Activated T-helper 17 cell treated with anti-CD3 and anti-CD28 coated beads, Interleukin-2, amount 50 U/mL, for 72 hours (primary cell): ENCODE measurements at regions not wholly inside any gene's neighbourhood (a gene's known extent, or its start where the extent isn't known, plus 50 kb on each side); places are given as distances from the start of the nearest gene placed in this dataset.

Experiments
- ATAC-seq: fragments of 150-1000 bp; cut with Tn5 transposase; replicated peaks from 2 replicates; pipeline ENCODE4 v1.10.0; 2021; ENCODE audit warnings: mild to moderate bottlenecking, moderate library complexity
- H3K27ac Mint-ChIP-seq: one replicate; pipeline ENCODE4 v1.8.0; 2022; ENCODE audit warnings: mixed read lengths
- H3K27me3 Mint-ChIP-seq: one replicate; pipeline ENCODE4 v1.8.0; 2022; ENCODE audit warnings: mixed read lengths
- H3K36me3 Mint-ChIP-seq: one replicate; pipeline ENCODE4 v1.8.0; 2022; ENCODE audit warnings: low read depth, mild to moderate bottlenecking, mixed read lengths
- H3K4me1 Mint-ChIP-seq: one replicate; pipeline ENCODE4 v1.8.0; 2022; ENCODE audit warnings: mixed read lengths
- H3K4me3 Mint-ChIP-seq: one replicate; pipeline ENCODE4 v1.8.0; 2022; ENCODE audit warnings: mild to moderate bottlenecking, mixed read lengths
- H3K9me3 Mint-ChIP-seq: one replicate; pipeline ENCODE4 v1.8.0; 2022; ENCODE audit warnings: mixed read lengths

DNA sequence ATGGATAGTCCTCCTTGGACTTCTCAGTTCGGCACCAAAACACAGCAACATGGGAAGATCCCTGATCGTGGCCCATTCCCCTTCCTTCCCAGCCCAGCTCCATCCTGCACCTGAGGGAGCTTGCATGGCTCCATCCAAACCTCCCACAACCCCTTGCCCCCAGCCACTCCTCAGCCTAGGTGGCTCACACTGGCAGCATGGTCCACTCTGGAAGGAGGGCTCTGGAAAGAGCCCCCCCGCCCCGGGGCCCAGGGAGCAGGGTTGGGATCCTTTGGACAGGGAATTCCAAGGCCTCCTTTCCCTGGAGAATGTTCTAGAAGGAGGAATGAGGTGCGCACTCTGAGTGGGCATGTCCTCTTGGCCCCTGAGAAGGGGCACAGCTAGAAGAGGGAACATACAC is 62.8 kb upstream of the ID2 start:
- Mint-ChIP-seq H3K4me1 (peaks cover 3% of the 10 kb centered on the region), H3K4me3 (no peak overlapping the region), H3K9me3 (no peaks in the 10 kb centered on the region), H3K36me3 (no peaks in the 10 kb centered on the region), H3K27me3 (peaks cover 16% of the 10 kb centered on the region), H3K27ac (no peak overlapping the region)
- ATAC-seq, result no peak

DNA sequence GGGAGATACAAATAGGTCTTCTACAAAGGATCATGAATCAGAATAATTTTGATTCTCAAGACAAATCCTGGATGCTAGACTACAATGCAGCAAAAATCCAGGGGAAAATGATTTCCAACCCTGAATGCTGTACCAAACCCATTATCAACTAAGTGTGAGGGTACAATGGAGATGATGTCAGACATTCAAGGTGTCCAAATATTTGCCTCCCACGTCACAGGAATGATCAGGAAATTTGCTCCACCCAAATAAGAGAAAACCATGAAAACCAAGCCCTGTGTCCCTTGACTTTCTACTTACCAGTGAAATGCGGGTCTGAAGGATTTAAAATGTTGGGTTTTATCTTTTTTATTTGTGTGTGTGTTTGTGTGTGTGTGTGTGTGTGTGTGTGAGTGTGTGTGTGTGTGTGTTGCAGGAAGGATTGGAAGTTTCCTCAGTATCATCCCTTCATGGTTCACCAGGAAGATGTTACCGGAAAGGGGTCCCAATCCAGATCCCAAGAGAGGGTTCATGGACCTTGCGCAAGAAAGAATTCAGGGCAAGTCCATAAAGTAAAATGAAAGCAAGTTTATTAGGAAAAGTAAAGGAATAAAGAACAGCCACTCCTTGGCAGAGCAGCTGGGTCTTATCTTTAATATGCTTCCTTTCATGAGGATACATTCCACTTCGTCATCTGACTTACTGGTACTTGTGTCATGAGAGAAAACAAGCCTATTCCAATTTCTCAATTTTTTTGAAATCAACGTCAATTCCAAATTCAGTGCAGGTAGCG is 61.1 kb upstream of the ID2 start:
- no peaks in the 10 kb centered on the region for H3K36me3 Mint-ChIP-seq

DNA sequence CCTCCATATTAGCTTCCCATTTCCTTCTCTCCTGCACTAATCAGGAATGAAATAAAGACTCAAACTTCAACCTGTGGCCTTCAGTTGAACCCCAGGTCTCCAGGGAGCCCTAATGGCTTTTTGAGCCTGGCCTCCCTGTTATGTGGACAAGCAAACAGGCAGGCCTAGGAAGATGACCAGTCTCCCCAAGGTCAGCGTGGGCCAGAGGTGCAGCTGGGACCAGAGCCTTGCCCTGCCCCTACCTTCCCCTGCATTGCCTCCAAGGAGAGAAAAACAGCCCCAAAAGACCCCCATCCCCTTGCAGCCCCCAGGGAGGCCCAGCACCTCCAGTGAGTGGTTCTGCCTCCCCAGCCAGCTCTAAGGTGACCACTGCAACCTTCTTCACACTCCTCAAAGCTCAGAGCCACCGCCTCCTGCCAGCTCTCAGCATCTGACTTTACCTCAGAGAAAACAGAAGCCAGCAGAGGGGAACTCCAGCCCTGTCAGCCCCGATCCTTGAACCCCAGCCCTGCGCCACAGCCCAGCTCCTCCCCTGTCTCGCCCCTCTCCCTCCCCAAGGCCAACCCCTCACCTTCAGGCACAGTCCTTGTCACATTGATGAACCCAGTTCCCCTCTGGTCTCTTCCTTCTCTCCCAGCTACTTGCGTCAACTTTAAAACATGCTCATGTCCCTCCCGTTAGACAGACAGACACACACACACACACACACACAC is 59.5 kb upstream of the ID2 start:
- Mint-ChIP-seq H3K4me3 (no peak overlapping the region), H3K27me3 (peaks cover 13% of the 10 kb centered on the region), H3K9me3 (no peaks in the 10 kb centered on the region), H3K4me1 (peaks cover 9% of the 10 kb centered on the region), H3K27ac (peak overlapping the region; percentile 44), H3K36me3 (no peaks in the 10 kb centered on the region)
- no peak for ATAC-seq

More for the DNA sequence above, 61.1 kb upstream of the ID2 start:
- ATAC-seq, result no peak
- H3K27ac Mint-ChIP-seq, result no peak overlapping the region
- no peaks in the 10 kb centered on the region for H3K9me3 Mint-ChIP-seq
- peaks cover 13% of the 10 kb centered on the region for H3K27me3 Mint-ChIP-seq
- H3K4me3 Mint-ChIP-seq, result no peak overlapping the region
- H3K4me1 Mint-ChIP-seq, result peaks cover 3% of the 10 kb centered on the region

DNA sequence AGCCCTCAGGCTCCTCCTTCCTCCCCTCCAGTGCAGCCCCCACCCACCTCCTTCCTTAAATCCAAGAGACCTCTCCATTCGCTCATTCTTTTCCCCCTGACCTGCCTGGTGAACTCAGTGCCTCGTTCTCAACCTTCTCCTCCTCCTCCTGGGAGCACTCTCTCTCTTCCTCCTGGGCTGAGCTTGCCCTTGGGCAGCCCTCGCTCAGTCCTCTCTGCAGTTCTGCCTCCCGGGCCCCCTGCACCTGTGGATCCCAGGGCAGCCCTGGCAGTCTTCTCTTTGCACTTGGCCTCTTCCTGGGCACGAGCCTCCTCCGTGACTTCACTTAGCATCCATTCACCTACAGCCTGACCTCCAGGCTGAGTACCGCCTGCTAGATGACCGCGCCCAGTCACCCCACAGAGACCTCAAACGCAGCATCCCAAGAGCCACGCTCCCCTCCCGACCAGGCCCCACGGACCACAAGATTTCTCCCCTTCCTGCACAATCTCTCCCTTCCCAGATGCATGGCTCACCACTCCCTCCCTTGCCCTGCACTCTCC is 58.9 kb upstream of the ID2 start:
- ATAC-seq, result no peak
- H3K36me3 Mint-ChIP-seq, result no peaks in the 10 kb centered on the region
- H3K4me3 Mint-ChIP-seq, result no peak overlapping the region
- H3K9me3 Mint-ChIP-seq, result no peaks in the 10 kb centered on the region
- H3K27me3 Mint-ChIP-seq, result peaks cover 13% of the 10 kb centered on the region
- peak overlapping the region; percentile 44 for H3K27ac Mint-ChIP-seq
- peaks cover 9% of the 10 kb centered on the region for H3K4me1 Mint-ChIP-seq

DNA sequence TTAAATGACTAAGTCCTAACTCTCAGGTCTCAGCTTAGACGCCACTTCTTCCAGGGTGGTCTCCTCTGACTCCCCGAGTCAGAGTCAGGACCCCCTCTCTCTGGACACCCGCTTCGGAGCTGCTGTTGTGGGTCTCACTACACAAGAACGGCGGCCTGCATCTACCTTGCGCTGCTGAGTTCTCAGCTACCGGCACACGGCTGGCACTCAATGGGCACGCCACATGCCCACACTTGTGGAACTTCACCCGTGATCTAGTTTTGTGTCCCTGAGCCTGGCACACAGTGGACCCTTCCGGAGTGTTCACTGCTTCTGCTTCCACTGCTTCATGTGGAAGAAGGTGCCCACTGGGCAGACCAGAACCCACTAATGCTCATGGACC is 58.3 kb upstream of the ID2 start:
- peaks cover 9% of the 10 kb centered on the region for H3K4me1 Mint-ChIP-seq
- no peak overlapping the region for H3K4me3 Mint-ChIP-seq
- no peak for ATAC-seq
- H3K9me3 Mint-ChIP-seq, result no peaks in the 10 kb centered on the region
- H3K27ac Mint-ChIP-seq, result peak overlapping the region; percentile 44
- peaks cover 13% of the 10 kb centered on the region for H3K27me3 Mint-ChIP-seq
- no peaks in the 10 kb centered on the region for H3K36me3 Mint-ChIP-seq

DNA sequence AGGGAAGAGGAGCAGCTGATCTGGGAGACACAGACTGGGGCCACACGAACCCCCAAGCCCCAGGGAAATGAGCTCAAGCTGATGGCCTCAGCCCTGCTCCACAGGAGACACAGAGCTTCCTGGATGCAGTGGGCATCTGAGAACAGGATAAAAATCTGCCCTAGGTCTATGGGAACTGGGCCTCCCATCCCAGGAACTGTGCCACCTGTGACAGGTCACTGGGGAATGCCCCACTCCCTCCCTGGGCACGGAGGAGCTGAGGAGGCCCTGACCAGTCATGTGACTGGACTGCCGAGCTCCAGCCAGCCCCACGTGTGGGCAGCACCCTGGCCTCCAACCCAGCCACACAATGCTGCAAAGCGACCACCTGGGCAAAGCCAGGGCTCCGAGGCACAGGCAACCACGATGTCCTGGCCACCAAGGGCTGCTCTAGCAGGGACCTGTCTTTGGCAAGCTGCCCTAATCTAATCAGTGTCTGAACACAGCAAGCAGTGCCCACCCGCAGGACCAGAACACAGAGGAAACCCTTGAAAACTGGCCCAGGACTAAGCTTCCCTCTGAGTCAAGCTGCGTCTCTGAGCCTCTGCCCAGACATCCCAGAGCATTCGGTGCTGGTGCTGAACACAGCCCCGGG is 57.8 kb upstream of the ID2 start:
- Mint-ChIP-seq H3K27me3 (peaks cover 10% of the 10 kb centered on the region), H3K9me3 (no peaks in the 10 kb centered on the region), H3K27ac (no peak overlapping the region), H3K36me3 (no peaks in the 10 kb centered on the region), H3K4me3 (no peak overlapping the region), H3K4me1 (peaks cover 9% of the 10 kb centered on the region)
- no peak for ATAC-seq

DNA sequence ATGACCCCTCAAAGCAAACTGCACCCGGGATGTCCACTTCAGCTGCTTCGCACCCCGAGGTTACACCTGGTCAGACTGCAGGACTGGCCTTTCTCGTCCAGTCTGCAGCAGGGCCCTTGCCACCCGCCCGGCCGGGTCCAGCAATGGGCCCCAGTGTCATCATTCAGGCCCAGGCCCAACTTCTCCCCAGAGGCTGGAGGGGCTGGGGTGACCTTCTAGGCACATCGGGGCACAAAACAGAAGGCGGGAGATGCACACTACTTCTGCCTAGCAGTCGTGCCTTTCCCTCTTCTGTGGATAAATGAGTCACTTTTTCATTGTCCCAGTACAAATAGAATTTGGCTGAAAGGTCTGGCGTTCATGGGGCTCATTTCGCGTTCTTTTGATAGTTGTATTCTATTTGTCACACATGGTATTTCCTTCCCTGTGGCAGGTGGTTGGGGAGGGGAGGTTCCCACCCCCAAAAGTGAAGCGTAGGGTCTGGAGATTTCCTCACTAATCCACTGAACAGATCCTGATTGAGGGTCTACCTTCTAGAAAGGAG is 56.9 kb upstream of the ID2 start:
- H3K4me1 Mint-ChIP-seq, result peaks cover 9% of the 10 kb centered on the region
- no peak for ATAC-seq
- H3K27ac Mint-ChIP-seq, result no peak overlapping the region
- H3K9me3 Mint-ChIP-seq, result no peaks in the 10 kb centered on the region
- no peak overlapping the region for H3K4me3 Mint-ChIP-seq
- no peaks in the 10 kb centered on the region for H3K36me3 Mint-ChIP-seq
- peaks cover 10% of the 10 kb centered on the region for H3K27me3 Mint-ChIP-seq

DNA sequence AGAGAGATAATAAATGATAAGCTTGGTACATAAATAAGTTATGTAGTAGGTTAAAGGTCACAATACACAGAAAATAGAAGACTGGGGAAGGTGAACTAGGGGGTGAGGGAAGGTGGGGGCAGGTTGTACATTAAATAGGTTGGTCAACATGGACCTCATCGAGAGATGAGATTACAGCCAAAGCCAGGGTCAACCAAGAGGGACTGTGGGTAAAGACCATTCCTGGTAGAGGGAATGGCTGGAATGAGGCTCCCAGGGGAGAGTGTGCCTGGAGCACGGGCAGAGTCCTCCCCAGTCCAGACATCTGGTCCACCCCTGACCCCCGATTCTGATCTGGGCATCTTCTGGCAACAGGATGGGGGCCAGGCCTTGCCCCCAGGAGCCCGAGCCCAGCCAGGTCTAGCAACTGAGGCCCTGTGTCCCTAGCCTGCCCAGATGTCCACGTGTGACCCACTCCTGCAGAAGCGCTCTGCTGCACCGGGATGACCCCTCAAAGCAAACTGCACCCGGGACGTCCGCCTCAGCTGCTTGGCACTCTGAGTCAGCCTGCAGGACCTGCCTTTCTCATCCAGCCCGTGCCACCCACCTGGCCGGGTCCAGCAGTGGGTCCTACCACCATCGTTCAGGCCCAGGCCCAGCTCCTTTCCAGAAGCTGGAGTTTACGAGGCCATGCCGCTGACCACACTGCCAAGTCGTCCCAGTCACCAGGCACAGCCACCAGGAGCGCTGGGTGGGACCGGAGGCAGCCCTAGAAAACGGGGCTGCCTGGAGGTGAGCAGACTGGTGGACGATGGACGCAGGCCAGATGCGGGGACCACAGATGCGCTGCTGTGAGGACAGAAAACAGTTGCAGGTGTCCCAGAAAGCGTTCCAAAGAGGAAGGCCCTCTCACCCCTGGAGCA is 56.2 kb upstream of the ID2 start:
- Mint-ChIP-seq H3K9me3 (no peaks in the 10 kb centered on the region), H3K27me3 (peaks cover 5% of the 10 kb centered on the region), H3K27ac (no peak overlapping the region), H3K36me3 (no peaks in the 10 kb centered on the region), H3K4me1 (peaks cover 9% of the 10 kb centered on the region), H3K4me3 (no peak overlapping the region)
- no peak for ATAC-seq

DNA sequence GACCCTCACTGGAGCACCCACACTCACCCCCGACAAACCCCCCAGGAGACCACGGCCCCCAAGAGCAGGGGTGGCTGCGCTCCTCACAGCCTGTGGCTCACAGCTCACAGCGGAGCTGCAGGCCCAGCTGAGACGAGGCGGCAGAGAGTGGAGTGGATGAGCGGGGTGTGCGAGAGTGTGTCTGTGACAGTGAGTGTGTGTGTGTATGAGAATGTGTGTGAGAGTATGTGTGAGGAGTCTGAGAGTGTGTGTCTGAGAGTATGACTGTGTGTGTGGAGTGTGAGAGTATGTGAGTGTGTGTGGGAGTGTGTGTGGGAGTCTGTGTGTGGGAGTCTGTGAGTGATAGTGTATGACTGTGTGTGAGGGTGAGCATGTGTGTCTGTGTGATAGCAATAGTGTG is 55.3 kb upstream of the ID2 start:
- peak overlapping the region; percentile 7 for H3K27ac Mint-ChIP-seq
- no peak for ATAC-seq
- no peak overlapping the region for H3K4me3 Mint-ChIP-seq

DNA sequence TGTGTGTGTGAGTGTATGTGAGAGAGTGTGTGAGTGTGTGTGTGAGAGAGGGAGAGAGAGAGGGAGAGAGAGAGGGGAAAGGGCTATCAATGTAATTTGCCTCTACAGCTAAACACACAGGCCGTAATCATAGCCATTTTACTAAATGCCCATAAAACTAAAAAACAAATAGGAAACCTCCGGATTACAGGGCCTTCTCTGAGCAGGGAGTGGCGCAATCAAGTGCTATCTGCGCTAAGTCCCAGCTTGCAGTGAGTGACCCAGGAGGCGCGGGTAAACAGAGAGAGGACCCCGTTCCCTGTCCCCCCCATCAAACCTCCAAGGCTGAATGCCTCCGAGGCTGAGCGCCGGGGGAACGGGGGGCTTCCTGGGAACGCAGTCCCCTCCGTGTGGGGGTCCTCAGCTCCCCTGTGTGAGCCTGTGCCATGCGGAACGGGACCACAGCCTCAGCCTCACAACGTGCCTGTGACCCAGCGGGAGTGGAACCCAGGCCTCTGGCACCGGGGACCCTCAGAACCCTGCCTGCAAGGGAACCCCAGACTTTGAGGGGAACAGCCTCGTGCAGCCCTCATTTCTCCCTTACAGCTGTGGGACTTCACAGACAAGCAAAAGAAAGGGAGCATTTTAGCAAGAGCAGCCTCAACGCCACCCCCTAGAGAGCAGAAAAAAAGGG is 54.7 kb upstream of the ID2 start:
- H3K4me1 Mint-ChIP-seq, result peaks cover 9% of the 10 kb centered on the region
- no peaks in the 10 kb centered on the region for H3K9me3 Mint-ChIP-seq
- H3K36me3 Mint-ChIP-seq, result no peaks in the 10 kb centered on the region
- no peak for ATAC-seq
- H3K4me3 Mint-ChIP-seq, result no peak overlapping the region
- peak overlapping the region; percentile 7 for H3K27ac Mint-ChIP-seq
- peaks cover 5% of the 10 kb centered on the region for H3K27me3 Mint-ChIP-seq

More for the DNA sequence above, 55.3 kb upstream of the ID2 start:
- Mint-ChIP-seq H3K36me3 (no peaks in the 10 kb centered on the region), H3K4me1 (peaks cover 9% of the 10 kb centered on the region), H3K9me3 (no peaks in the 10 kb centered on the region), H3K27me3 (peaks cover 5% of the 10 kb centered on the region)

DNA sequence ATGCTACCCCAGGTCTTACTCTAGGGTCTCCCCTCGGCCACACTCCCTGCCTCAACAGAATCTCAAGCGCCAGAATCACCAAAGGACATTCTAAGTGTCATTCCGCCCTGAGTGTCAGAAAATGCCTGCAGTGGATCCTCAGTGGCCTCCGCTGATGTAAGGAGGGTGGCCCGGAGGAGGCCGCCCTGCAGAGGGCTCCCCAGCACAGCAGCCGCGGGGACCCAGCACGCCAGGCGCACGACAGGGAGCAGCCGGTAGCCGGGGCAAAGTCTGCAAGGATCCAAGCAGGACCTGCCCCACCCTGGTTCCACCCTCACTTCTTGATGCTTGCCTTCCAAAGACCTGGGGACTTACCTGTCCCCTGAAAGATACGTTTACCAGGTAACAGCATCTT is 54.2 kb upstream of the ID2 start:
- Mint-ChIP-seq H3K4me3 (no peak overlapping the region), H3K9me3 (no peaks in the 10 kb centered on the region), H3K27ac (no peak overlapping the region), H3K27me3 (peaks cover 5% of the 10 kb centered on the region), H3K36me3 (no peaks in the 10 kb centered on the region), H3K4me1 (peaks cover 9% of the 10 kb centered on the region)
- ATAC-seq, result no peak

DNA sequence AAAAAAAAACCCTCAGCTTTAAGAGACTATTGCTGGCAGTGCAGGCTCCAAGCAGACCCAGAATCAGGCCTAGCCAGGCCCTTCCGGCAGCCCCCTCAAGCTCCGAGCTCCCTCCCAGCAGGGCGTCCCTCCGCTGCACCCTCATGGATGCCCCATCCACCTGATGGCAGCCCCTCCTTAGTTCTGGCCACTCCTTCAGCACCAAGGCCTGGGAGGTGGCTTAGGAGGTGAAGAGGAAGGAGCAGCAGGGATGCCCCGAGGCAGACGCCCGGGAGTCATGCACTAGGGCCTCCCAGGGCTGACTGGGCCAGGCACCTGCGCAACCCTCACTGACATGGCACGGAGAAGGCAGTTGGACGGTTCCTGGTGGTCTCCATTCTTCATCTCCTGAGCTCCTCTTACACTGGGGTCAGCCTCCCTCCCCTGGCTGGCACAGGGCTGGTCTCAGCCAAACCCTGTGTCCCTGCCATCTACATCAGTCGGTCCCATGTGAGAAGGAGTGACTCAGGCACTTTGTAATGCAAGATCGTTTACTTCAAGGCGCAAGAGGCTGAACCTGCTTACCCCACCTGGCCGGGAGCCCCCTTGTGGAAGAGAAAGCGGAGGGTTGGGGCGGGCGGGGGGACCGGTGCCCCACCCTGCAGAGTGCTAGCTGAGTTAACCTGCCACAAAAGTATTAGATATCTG is 53.5 kb upstream of the ID2 start:
- H3K4me3 Mint-ChIP-seq, result no peak overlapping the region
- H3K36me3 Mint-ChIP-seq, result no peaks in the 10 kb centered on the region
- no peak for ATAC-seq
- no peak overlapping the region for H3K27ac Mint-ChIP-seq
- H3K9me3 Mint-ChIP-seq, result no peaks in the 10 kb centered on the region
- H3K4me1 Mint-ChIP-seq, result peaks cover 6% of the 10 kb centered on the region
- H3K27me3 Mint-ChIP-seq, result no peaks in the 10 kb centered on the region

DNA sequence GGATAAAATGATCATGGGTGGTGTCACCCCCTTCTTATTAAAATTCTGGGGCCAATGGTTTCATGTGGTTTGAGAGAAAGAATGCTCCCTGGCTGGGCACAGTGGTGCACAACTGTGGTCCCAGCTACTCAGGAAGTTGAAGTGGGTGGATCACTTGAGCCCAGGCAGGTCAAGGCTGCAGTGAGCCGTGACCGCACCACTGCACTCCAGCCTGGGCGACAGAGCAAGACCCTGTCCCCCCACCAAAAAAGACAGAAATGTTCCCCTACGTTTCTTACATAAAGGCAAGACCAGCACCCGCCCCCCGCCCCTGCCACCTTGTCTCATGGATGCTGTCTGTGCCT is 53.0 kb upstream of the ID2 start:
- Mint-ChIP-seq H3K27me3 (no peaks in the 10 kb centered on the region), H3K27ac (no peak overlapping the region), H3K4me1 (peaks cover 6% of the 10 kb centered on the region), H3K9me3 (no peaks in the 10 kb centered on the region), H3K36me3 (no peaks in the 10 kb centered on the region), H3K4me3 (no peak overlapping the region)
- ATAC-seq, result no peak
